ELF-1 (cell line): ENCODE measurements at regions not wholly inside any gene's neighbourhood (a gene's known extent, or its start where the extent isn't known, plus 50 kb on each side); places are given as distances from the start of the nearest gene placed in this dataset.

ENCODE experiments used
- DNase-seq: peaks from one replicate; pipeline ENCODE4 v3.0.0-alpha.2; 2016; ENCODE audit warnings: low read depth, low spot score

DNA sequence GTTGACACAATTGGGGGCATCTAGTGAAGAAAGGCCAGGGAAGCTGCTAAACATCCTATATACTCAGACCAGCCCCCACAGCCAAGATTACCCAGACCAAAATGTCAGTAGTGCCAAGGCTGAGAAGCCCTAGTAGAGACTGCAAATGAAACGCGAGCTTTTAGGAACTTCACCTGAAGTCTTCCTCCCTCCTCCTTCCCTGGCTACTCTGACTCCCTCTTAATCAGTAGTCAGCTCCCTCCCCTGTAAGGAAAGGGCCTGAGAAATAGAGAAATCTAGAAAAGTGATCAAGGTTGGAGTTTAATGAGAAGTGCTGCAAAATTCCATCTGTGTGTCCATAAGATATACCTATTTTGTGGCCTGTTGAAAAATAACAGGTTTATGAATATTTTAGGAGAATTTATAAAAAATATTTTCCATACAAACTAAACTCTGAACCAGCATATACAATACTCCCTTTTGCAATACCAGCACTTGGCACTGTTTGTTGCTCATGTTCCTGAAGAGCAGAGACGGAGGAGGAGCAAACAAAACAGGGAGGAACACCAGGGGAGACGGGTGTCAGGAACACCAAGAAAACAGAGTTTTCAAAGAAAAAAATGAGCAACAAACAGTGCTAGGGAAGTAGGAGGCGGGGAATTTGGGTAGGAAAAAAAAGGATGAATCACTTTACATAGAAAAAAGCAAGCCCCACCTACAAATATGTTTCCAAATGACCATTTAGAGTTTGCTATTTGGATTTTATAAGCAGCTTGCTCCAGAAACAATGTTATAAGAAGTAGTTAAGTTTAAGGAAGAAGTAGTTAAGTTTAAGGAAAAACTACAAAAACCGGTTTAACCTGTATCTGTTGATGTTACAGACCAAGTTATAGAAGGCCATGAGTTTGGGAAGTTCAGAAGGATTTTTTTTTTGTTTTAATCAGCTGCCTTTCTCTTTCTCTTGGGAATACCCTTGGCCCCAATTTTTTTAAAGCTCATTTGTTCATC, 282.1 kb upstream of the GRIP1 start:
- peak; percentile 34 for DNase-seq

DNA sequence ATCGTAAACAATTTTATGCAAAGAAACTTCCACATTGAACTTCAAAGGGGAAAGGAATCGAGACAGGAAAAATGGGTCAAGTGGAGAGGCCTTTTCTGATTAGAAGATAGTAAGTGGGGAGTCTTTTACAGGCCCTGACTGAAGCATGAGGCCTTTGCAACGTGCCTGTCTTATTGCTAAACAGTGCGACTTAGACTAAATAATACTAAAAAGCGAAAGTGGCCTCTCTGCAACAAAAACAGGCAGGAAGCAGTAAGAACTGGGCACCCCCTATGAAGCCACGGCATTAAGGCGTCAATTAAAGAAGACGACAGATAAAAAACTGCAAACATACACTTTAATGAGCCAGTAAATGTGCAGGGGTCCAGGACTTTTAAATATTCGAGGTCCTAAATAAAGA, 283.4 kb upstream of the GRIP1 start:
- no peak for DNase-seq

DNA sequence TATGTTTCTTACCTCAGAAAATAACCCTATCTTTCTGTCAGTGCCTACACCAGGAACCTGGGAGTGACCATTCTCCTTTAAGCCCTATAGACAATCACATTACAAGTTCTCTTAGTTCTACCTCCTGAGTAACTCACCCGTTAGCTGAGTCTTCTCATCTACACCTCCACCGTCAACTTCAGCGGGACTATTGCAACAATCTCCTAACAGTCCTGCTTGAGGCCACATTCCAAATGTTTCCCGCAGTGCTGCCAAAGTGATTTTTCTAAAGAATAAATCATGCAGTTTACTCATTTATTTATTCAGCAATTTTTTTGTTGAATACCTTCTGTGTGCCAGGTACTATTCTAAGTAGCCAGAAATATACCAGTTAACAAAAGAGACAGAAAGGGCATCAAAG, 285.0 kb upstream of the GRIP1 start:
- no peak for DNase-seq

DNA sequence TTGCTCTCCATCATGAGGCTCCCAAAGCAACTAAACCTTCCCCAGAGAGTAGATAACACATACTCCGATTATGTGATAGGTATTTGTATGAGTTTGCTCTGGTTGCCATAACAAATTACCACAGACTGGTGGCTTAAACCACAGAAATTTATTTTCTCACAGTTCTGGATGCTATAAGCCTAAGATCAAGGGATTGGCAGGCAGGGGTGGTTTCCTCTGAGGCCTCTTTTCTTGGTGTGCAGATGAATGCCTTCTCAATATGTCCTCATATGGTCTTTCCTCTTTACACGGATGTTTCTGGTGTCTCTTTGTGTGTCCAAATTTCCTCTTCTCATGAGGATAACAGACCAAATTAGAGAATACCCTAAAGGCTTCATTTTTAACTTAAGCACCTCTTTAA, 285.8 kb upstream of the GRIP1 start:
- DNase-seq = no peak

DNA sequence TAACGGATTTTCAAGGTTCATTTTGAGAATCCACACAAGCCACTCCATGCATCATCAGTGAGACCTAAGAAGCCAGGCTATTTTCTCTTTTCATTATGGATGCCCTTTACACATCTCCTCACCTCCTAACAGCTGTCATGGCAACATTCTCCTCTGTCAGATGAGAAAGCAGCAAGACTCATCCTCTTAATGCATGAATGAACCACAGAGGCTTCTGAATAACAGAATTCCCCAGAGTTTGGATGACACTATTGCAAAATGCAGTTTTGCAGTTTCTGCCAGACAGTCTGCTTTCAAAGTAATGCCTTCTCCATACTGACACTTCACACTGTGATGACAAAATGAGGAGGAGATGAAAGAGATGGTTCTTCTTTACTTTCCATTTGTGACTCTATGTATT, 286.7 kb upstream of the GRIP1 start:
- no peak for DNase-seq

DNA sequence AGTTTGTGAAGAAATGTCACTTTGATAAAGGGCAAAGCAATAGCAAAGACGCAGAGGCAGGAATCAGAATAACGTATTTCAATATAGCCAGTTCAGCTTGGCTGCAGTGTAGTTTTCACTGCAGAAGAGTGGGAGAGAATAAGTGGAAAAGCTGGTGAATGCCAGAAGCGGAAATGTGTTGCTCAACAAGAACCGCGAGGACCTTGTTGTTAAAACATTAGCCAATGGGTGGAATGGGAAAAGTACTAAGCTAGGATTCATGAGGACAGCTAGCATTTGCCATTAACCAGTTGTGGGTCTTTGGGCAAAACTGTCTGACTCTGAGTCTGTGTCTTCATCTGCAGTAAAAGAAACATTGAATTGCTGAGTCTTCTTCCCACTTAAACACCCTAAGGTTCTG, 292.9 kb upstream of the GRIP1 start:
- no peak for DNase-seq

DNA sequence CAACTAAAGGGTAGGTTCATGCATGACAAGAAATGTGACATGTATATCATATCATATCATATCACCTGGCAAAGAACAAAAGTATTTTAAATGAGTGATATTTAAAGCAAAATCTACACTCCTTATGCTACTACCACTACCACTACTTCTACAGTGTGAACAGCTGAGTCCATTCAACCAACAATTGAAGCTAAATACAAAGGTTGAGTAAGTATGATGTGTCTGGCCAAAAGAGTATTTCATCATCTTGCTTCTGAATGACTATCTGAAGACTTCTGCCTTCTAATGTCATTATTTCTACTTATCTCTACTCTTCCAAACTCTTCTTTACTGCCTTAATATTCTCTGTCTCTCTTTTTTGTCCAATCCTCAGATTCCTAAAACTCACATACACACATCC, 292.6 kb upstream of the CAND1 start:
- DNase-seq = no peak

DNA sequence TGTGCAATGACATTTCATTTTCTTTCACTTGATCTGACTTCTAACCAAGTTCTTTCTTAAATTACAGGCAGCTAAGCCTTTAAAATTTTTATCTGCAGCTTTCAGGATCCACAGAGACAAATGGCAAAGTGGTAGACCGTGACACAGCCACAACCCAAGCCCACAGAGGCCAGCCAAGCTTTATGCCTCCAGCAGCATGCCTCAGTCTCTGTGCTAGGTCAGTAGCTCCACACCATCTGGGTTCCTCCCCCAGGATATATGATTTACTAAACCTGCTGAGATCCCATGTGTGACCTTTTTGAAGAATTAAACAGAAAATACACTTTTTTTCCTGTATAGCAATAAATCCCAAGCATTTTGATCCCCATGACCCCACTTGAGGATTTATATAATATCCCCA, 290.4 kb upstream of the CAND1 start:
- DNase-seq = no peak

DNA sequence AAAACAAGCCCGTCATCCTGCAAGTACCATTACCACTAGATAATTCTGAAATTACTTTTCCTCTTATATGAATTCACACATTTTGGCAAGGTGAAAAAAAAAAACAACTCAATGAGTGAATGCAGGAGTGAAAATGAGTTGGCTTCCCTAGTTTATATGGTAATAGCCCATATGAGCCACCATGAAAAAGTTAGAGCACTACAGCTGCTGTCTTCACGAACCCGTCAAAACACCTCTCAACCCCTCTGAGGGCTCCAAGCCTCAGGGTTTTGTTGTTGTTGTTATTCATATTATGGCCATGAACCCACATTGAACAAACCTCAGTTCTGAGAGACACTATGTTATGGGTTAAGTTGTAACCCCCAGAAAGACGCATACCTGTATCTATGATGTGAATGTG, 289.9 kb upstream of the CAND1 start:
- no peak for DNase-seq

DNA sequence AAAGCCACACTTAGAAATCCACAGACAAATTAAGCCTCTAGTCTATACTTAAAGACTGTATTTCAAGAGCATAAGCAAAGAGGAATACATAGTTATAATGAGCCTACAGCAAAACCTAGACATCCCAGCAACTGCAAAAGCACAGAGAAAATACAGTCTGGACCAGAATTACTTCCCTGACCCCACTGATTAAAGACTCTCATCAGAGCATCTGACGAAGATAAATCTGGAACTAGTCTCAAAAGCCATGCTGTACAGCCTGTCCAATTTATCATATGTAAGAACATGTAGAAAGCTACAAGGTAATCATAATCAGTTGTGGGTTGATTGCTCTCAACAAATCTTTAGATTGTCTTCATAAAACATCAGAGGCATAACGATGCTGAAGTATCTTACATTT, 285.1 kb upstream of the CAND1 start:
- no peak for DNase-seq

DNA sequence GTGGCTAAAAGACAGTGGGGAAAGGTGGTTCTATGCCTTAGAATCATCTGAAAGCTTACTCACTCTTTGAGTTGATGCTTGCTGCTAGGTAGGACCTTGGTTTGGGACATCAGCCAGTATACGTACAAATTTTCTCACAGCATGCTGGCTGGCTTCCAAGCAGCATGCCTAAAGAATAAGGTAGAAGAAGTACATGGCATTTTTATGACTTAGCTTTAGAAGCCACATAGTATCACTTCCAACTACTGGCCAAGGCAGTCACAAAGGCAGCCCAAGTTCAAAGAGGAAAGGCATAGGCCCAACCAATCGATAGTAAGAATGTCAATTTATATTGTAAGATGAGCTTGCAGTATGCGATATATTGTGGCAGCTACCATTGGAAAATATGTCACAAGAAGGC, 284.2 kb upstream of the CAND1 start:
- no peak for DNase-seq

DNA sequence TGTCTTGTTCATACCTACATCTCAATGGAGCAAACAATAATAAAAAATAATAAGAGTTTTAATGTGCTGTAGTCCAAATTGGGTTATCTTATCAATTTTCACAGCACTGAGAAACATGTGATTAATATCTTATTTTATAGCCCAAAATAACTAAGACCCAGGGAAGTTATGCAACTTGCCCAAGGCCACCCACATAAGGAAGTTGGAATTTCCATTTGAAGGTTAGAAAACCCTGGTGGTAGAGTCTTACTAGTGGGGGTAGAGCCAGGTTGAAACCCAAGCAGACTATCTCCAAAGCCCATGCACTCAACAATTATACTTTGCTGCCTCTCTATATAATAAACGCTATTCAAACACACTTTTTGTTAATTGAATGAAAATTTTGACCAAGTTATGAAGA, 270.0 kb upstream of the CAND1 start:
- no peak for DNase-seq

DNA sequence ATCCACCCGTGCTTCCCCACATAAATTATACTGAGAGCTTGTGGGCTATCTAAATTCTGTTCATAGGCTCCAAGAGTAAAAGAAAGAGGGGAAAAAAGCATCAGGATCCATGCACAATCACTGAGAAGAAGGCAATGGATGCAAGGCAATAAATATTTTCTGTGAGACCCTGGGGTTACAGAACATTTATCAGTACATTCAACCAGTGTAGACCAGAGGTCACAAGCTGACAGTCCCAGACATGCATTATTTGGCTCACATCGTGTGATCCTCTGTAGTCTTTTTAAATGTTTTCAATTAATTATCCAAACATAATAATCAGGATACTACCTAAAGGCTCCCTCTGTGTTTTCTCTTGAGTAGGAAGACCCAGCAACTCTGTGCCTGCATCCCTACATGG, 267.9 kb upstream of the CAND1 start:
- DNase-seq = no peak

DNA sequence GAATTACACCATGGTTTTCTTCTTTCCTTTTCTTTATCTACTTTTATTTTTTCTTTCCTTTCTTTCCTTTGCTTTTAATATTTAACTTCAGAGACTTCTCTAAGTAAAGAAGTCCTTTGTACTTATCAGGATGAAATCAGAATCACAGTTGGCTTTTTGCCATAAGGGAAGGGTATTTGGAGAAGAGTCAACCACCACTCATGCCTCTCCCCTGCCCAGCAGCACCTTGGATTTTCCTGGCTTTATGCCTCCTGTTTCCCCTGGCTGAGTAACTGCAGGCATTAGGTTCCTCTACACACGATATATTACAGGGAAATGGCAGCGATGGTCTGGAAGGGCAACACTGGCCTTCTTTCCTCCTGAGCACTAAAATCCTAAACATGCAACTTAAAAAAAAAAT, 266.4 kb upstream of the CAND1 start:
- DNase-seq = no peak

DNA sequence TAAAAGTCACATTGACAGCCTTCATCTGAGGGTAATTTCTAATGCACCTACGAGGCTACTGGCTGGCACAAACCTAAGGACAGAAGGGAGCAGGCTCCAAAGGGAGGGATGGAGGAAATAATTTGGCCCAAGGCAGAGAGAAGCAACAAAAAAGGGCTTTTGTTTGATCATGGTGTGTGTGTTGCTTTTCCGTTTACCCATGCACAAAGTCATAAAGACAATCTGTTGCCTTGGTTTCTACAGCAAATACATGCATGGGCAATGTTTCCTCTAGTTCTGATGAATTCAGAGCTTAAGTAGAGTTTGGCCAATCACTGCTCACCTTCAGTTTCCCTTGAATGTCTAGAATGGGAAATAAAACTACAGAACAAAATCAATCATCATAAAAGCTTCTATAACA, 262.5 kb upstream of the CAND1 start:
- no peak for DNase-seq

DNA sequence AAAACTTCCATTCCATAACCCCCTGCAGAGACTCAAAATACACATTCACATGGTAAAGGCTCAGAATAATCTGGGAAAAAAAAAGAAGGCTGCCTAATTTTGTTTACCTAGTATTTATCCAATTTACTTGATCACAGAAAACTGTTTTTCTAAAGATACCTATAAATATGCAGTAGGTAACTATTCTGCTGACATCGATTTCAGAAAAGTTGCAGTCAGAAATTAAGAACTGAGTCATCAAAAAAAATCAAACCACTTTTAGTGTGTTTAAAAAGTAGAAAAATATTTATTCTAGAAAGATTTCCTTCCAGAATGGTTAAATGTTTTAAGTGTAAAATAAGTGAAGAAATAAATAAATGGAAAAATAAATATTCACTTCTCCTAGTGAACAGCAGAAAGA, 254.5 kb upstream of the CAND1 start:
- no peak for DNase-seq

DNA sequence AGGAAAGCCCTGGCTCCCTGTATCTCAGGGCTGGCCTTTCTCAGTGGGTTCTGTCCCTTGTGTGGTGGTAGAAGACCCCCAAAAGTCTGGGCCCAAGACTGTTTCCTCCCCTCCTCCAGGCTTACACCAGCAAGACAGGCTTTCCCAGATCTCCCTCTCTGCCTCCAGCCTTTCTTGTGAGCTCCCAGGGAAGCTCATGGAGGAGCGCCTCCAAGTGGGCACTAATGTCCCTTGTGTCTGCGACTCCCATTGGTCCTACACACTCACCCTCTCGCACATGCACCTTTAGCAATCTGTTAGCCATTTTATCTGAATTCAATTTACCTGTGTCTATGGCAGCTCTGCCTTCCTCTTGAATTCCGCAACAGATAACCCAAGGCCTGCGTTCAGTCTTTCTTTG, 251.1 kb upstream of the CAND1 start:
- no peak for DNase-seq

DNA sequence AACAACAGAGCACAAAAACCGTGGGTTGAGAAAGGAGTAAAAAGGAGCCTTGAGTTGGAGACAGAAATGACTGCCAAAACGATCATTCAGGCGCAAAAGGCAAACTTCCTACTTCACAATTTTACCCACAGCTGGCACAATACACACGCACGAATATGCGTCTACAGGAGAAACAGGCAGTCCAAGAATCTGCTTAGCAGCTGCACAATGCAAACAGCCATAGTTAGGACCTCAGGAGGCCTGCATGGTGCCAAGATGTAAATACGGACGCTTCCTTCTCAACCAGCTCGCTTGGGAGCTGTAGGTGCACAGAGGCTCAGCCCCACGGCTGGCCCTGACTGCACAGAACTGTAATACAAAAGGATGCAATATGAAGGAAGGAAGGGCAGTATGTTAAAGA, 250.1 kb upstream of the CAND1 start:
- DNase-seq = no peak

DNA sequence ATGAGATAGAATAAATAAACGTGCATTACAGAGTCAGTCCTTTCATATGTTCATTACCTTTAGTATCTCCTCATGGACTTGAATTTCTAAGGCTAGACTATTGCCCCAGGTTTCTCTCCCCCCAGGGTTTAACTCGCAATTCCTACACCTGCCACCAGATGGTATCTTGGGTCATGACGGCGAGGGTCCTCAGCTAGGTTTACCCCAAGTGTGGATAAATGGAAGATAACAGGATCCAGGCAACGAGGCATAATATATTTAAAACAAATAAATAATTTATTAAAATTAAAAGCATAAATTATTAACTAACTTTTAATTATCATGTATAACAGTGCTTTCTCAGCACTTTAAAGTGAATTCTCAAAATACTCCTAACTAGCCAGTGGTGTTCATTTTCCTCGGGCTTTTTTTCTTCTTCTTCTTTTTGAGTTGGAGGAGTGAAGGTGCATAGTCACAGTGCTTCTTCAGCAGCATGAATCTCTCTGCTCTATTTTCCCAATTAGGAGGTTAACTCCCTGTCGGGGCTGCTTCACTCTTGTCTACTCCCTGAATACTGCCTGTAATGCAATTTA, 243.5 kb upstream of the CAND1 start:
- peak; percentile 82 for DNase-seq

DNA sequence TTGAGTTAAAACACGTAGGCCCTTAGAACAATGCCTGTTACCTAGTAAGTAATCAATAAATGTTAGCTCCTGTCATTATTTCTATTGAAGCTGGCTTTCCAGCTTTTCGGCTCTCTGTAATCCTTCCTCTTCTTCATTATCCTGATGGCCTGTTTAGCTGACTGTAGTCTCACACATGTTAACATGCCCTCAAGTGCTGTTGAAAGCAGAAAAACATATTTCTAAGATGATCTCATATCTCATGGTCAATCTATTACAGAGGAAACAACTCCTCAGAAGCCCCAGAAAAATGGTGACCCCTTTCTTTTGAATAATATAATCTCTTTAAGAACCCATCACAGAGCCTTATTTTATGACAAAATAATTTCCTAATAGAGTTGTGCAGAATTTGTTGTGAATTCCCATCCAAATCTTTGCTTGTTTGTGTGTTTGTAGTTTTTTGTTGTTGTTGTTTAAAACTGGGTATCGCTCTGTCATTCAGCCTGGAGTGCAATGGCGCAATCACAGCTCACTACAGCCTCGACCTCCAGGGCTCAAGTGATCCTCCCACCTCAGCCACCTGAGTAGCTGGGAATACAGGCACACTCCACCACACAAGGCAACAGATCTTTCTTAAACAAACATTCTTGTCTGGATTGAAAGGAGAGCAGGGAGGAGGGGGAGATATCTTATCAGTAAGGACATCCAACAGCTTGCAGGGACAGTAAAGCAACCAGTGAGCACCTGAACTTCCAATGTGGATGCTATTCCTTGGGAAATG, 242.5 kb upstream of the CAND1 start:
- DNase-seq = peak; percentile 56

DNA sequence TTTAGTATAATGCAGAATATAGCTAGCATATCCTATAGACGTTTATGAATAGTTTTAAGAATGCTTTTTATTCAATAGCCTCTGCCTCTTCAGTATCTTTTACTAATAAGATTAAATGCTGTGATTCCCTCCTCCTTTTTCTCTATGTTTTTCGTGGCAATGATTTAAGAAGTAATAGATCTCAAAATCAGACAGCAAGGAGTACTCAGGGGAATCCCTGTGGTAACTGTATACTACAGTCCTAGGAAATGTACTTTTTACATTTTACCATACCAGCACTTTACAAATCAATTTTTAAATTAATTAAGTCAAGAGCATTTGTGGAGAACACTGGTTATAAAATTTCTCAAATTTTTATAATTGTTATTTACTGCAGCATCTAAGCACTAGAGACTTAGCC, 240.6 kb upstream of the CAND1 start:
- no peak for DNase-seq

DNA sequence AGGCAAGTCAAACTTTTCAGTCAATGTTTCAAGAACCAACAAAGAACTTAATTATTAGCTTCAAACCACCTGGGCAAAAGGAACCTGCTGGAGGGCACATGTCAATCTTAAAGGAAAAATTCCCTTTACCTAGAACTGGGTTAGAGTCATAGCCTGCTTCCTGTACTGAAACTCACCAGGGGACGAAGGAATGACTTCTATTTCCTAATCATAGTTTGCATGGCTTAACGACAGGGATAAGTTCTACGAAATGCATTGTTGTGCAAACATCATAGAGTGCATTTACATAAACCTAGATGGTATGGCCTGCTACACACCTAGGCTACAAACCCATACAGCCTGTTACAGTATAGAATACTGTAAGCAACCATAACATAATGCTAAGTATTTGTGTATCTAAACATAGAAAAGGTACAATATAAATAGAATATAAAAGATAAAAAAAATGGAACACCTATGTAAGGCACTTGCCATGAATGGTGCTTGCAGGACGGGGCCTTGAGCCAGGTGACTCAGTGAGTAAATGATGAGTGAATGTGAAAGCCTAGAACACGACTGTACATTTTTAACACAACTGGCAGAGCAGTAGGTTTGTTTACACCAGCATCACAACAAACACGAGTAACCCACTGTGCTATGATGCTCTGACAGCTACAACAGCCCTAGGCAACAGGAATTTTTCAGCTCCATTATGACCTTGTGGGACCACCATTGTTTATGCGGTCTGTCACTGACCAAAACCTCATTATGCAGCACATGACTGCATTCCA, 234.9 kb upstream of the CAND1 start:
- peak; percentile 28 for DNase-seq
